ENCODE measurements at regions not wholly inside any gene's neighbourhood (a gene's known extent, or its start where the extent isn't known, plus 50 kb on each side); places are given as distances from the start of the nearest gene placed in this dataset.
A peak's percentile ranks its signal among the peaks of the same experiment; 100 is the strongest.
"Not testable (repeated sequence)": the region's sequence is repeated elsewhere in the genome, so short reads cannot be mapped to it uniquely, and the experiment has no call there.

DNA sequence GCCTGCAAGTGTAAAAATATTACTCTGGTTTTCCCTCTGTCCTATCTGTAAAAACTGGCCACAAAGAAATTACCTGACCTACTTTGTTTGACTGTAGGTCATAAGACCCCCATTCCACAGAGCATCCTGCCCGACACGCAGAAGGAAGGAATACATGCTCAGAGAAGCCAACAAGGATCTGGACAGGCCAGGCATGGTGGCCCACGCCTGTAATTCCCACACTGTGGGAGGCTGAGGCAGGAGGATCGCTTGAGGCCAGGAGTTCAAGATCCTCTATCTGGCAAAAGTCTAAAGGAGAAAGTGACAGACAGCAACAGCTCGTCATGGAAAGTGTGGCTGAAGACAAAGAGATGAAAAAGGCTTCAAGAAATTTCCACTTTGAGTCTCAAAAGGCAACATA, 78.2 kb upstream of the RNU2-1 start:
- intact Hi-C loops (cut with micrococcal nuclease; ENCODE audit: unreplicated experiment) = no loop called here
- ChIA-PET POLR2A (no interaction called here), CTCF (interaction anchor here (0.7 kb wide), 1 partner anchor 1507 kb away, joined by 4 read pairs; no protein-coding TSS in a partner anchor)
- no peaks in the 10 kb centered on the region for H3K9me3 ChIP-seq
- H3K36me3 ChIP-seq (ENCODE audit: control insufficient read depth, insufficient read depth, low read length) = no peaks in the 10 kb centered on the region
- no peak overlapping the region for H3K27ac Mint-ChIP-seq (ENCODE audit: unreplicated experiment)
- DNase-seq = no peak
- peaks cover 11% of the 10 kb centered on the region for H3K36me3 Mint-ChIP-seq (ENCODE audit: insufficient read depth, unreplicated experiment)
- H3K4me1 Mint-ChIP-seq (ENCODE audit: low read depth, unreplicated experiment) = no peaks in the 10 kb centered on the region
- no peak overlapping the region for H3K4me3 Mint-ChIP-seq (ENCODE audit: unreplicated experiment)
- H3K4me3 ChIP-seq (ENCODE audit: low read depth, low read length) = no peak overlapping the region
- TF ChIP-seq, protein P1, sequence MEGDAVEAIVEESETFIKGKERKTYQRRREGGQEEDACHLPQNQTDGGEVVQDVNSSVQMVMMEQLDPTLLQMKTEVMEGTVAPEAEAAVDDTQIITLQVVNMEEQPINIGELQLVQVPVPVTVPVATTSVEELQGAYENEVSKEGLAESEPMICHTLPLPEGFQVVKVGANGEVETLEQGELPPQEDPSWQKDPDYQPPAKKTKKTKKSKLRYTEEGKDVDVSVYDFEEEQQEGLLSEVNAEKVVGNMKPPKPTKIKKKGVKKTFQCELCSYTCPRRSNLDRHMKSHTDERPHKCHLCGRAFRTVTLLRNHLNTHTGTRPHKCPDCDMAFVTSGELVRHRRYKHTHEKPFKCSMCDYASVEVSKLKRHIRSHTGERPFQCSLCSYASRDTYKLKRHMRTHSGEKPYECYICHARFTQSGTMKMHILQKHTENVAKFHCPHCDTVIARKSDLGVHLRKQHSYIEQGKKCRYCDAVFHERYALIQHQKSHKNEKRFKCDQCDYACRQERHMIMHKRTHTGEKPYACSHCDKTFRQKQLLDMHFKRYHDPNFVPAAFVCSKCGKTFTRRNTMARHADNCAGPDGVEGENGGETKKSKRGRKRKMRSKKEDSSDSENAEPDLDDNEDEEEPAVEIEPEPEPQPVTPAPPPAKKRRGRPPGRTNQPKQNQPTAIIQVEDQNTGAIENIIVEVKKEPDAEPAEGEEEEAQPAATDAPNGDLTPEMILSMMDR (IDR thresholded peaks at IDR 0.05; ENCODE audit: insufficient read depth in 1 of 2, low read depth in 1 of 2, low read length in 1 of 2, severe bottlenecking in 1 of 2, unreplicated experiment in 1 of 2) = no peak
- no TSS peak for BruUV-seq (replicated peaks)
- H3K27me3 ChIP-seq (replicated peaks; ENCODE audit: control insufficient read depth, insufficient read depth, low read length) = no peaks in the 10 kb centered on the region
- no peaks in the 10 kb centered on the region for H3K9me3 Mint-ChIP-seq (ENCODE audit: unreplicated experiment)
- no peaks in the 10 kb centered on the region for H3K27me3 Mint-ChIP-seq (ENCODE audit: insufficient read depth, unreplicated experiment)
- peaks cover 4% of the 10 kb centered on the region for H3K4me1 ChIP-seq

DNA sequence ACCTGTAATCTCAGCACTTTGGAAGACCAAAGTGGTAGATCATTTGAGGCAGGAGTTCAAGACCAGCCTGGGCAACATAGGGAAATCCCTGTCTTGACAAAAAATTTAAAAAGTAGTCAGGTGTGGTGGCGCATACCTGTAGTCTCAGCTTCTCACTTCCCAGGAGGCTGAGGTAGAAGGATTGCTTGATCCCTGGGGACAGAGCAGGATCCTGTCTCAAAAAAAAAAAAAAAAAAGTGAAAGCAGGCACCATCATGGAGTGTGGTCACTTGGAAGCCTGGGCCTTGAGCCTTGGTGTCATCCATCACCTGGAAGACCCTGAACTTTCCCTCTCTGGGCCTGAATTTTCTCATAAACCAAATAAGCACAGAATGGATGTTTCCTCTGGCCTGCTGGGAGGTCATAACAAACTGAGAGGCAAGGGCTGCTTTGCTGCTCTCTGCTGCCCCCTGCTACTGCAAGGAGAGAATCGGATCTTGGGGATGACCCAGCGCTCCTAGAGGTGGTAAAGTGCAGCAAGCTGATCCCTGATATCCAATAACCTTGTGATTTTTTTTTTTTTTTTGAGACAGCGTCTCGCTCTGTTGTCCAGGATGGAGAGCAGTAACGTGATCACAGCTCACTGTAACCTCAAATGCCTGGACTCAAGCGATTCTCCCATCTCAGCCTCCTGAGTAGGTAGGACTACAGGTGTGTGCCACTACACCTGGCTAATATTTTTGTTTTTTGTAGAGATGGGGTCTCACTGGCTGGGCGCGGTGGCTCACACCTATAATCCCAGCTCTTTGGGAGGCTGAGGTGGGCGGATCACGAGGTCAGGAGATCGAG, 75.9 kb upstream of the RNU2-1 start:
- H3K9me3 Mint-ChIP-seq (ENCODE audit: unreplicated experiment) = no peaks in the 10 kb centered on the region

DNA sequence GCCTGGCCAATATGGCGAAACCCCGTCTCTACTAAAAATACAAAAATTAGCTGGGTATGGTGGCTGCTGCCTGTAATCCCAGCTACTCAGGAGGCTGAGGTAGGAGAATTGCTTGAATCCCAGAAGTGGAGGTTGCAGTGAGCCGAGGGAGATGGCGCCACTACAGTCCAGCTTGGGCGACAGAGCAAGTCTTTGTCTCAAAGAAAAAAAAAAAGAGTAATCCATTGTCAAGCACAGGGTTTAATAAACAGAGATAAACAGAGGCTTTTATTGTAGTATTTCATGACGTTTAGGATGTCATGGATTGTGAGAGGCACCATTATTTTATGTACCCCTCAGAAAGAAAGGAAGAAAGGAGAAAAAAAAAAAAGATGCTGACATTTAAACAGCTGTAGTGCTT, 75.2 kb upstream of the RNU2-1 start:
- no peaks in the 10 kb centered on the region for H3K9me3 ChIP-seq
- DNase-seq = peak in 1 of 2 experiments; percentile 2
- CTCF ChIA-PET = interaction anchor here (0.6 to 1.0 kb wide), 4 partner anchors 59 to 184 kb away, joined by 3 to 4 read pairs (median 4); partner anchors contain the start of gene BRCA1
- BruUV-seq (replicated peaks) = no TSS peak
- no peaks in the 10 kb centered on the region for H3K27me3 ChIP-seq (replicated peaks; ENCODE audit: control insufficient read depth, insufficient read depth, low read length)
- H3K36me3 ChIP-seq (ENCODE audit: control insufficient read depth, insufficient read depth, low read length) = no peaks in the 10 kb centered on the region
- POLR2A ChIA-PET = interaction anchor here (0.6 to 1.5 kb wide), 3 partner anchors 59 to 324 kb away, joined by 3 to 6 read pairs (median 5); partner anchors contain the start of gene RPL27
- no peaks in the 10 kb centered on the region for H3K4me1 ChIP-seq
- H3K4me3 ChIP-seq (ENCODE audit: low read depth, low read length) = no peak overlapping the region
- H3K4me3 Mint-ChIP-seq (ENCODE audit: unreplicated experiment) = no peak overlapping the region
- H3K36me3 Mint-ChIP-seq (ENCODE audit: insufficient read depth, unreplicated experiment) = peaks cover 11% of the 10 kb centered on the region
- TF ChIP-seq, protein P1 (IDR thresholded peaks at IDR 0.05; ENCODE audit: insufficient read depth in 1 of 2, low read depth in 1 of 2, low read length in 1 of 2, severe bottlenecking in 1 of 2, unreplicated experiment in 1 of 2) = no peak
- H3K27ac Mint-ChIP-seq (ENCODE audit: unreplicated experiment) = no peak overlapping the region
- H3K9me3 Mint-ChIP-seq (ENCODE audit: unreplicated experiment) = no peaks in the 10 kb centered on the region
- no peaks in the 10 kb centered on the region for H3K27me3 Mint-ChIP-seq (ENCODE audit: insufficient read depth, unreplicated experiment)
- intact Hi-C loops (cut with micrococcal nuclease; ENCODE audit: unreplicated experiment) = no loop called here
- no peaks in the 10 kb centered on the region for H3K4me1 Mint-ChIP-seq (ENCODE audit: low read depth, unreplicated experiment)

More for the DNA sequence above, 75.9 kb upstream of the RNU2-1 start:
- ChIA-PET POLR2A (interaction anchor here (0.6 to 1.5 kb wide), 3 partner anchors 58 to 325 kb away, joined by 3 to 6 read pairs (median 5); partner anchors contain the start of gene RPL27), CTCF (interaction anchor here (0.6 to 1.0 kb wide), 7 partner anchors 58 to 1202 kb away, joined by 3 to 4 read pairs (median 4); partner anchors contain the start of gene BRCA1)
- no TSS peak for BruUV-seq (replicated peaks)
- Mint-ChIP-seq H3K36me3 (ENCODE audit: insufficient read depth, unreplicated experiment) (peaks cover 11% of the 10 kb centered on the region), H3K27ac (ENCODE audit: unreplicated experiment) (no peak overlapping the region), H3K27me3 (ENCODE audit: insufficient read depth, unreplicated experiment) (no peaks in the 10 kb centered on the region), H3K4me3 (ENCODE audit: unreplicated experiment) (no peak overlapping the region), H3K4me1 (ENCODE audit: low read depth, unreplicated experiment) (no peaks in the 10 kb centered on the region)
- no peaks in the 10 kb centered on the region for H3K9me3 ChIP-seq
- no peaks in the 10 kb centered on the region for H3K27me3 ChIP-seq (replicated peaks; ENCODE audit: control insufficient read depth, insufficient read depth, low read length)
- H3K4me3 ChIP-seq (ENCODE audit: low read depth, low read length) = no peak overlapping the region
- no peaks in the 10 kb centered on the region for H3K36me3 ChIP-seq (ENCODE audit: control insufficient read depth, insufficient read depth, low read length)
- intact Hi-C loops (cut with micrococcal nuclease; ENCODE audit: unreplicated experiment) = no loop called here
- peak in 1 of 2 experiments; percentile 18 for DNase-seq
- H3K4me1 ChIP-seq = no peaks in the 10 kb centered on the region
- TF ChIP-seq, protein P1 (IDR thresholded peaks at IDR 0.05; ENCODE audit: insufficient read depth in 1 of 2, low read depth in 1 of 2, low read length in 1 of 2, severe bottlenecking in 1 of 2, unreplicated experiment in 1 of 2) = no peak

DNA sequence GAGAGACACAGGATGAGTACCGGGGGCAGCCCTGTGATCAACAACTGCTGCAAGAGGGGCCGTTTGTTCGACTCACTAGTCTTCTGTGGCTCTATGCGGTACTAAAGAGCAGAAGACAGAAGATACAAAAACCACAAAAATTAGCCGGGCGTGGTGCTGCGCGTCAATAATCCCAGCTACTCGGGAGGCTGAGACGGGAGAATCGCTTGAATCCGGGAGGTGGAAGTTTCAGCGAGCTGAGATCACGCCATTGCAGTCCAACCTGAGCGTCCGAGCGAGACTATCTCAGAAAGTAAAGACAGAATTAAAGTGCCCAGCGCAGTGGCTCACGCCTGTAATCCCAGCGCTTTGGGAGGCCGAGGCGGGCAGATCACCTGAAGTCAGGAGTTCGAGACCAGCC, 71.0 kb upstream of the RNU2-1 start:
- H3K4me1 Mint-ChIP-seq (ENCODE audit: low read depth, unreplicated experiment); H3K9me3 Mint-ChIP-seq (ENCODE audit: unreplicated experiment); CTCF ChIA-PET; H3K27me3 ChIP-seq (replicated peaks; ENCODE audit: control insufficient read depth, insufficient read depth, low read length); H3K9me3 ChIP-seq; H3K4me3 Mint-ChIP-seq (ENCODE audit: unreplicated experiment); H3K4me1 ChIP-seq; H3K27me3 Mint-ChIP-seq (ENCODE audit: insufficient read depth, unreplicated experiment); H3K36me3 Mint-ChIP-seq (ENCODE audit: insufficient read depth, unreplicated experiment); H3K27ac Mint-ChIP-seq (ENCODE audit: unreplicated experiment); H3K36me3 ChIP-seq (ENCODE audit: control insufficient read depth, insufficient read depth, low read length); BruUV-seq (replicated peaks); intact Hi-C loops (cut with micrococcal nuclease; ENCODE audit: unreplicated experiment); H3K4me3 ChIP-seq (ENCODE audit: low read depth, low read length); POLR2A ChIA-PET: not testable (repeated sequence)
- DNase-seq = peak in 1 of 2 experiments; percentile 22

DNA sequence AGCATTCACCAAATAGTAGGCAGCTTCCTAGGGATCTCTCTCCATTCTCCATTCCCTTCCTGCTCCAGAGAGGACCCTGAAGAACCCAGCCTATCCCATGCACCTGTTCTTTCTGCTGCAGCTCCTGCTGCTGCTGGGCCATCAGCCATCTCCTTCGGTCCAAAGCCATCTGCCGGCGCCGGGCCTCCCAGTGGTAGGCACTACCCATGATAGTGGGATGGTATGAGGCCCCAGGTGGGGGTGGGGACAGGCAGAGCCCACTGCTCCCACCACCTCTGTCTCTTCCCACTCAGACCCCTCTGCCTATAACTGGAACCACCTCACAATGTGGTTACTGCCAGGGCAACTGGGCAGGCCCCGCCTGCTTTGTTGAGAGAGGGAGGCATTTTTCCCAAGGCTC, 69.3 kb upstream of the RNU2-1 start:
- H3K36me3 Mint-ChIP-seq (ENCODE audit: insufficient read depth, unreplicated experiment); H3K4me1 ChIP-seq; H3K27ac Mint-ChIP-seq (ENCODE audit: unreplicated experiment); CTCF ChIA-PET; DNase-seq; BruUV-seq (replicated peaks); H3K27me3 Mint-ChIP-seq (ENCODE audit: insufficient read depth, unreplicated experiment); H3K36me3 ChIP-seq (ENCODE audit: control insufficient read depth, insufficient read depth, low read length); POLR2A ChIA-PET; H3K4me3 Mint-ChIP-seq (ENCODE audit: unreplicated experiment); intact Hi-C loops (cut with micrococcal nuclease; ENCODE audit: unreplicated experiment); H3K9me3 Mint-ChIP-seq (ENCODE audit: unreplicated experiment); H3K27me3 ChIP-seq (replicated peaks; ENCODE audit: control insufficient read depth, insufficient read depth, low read length); H3K9me3 ChIP-seq; H3K4me3 ChIP-seq (ENCODE audit: low read depth, low read length); H3K4me1 Mint-ChIP-seq (ENCODE audit: low read depth, unreplicated experiment): not testable (repeated sequence)

All from Caco-2 (cell line).